Loucy (cell line): ENCODE measurements at regions not wholly inside any gene's neighbourhood (a gene's known extent, or its start where the extent isn't known, plus 50 kb on each side); places are given as distances from the start of the nearest gene placed in this dataset.

Experiments used
- H2AFZ ChIP-seq: fragments of 200-600 bp; sonication (generic); 2 replicates; pipeline ENCODE4 v1.6.0; 2016; ENCODE audit warnings: antibody characterized with exemption, mild to moderate bottlenecking, low read length, moderate library complexity
- H3F3A ChIP-seq: fragments of 200-600 bp; 2 replicates; pipeline ENCODE4 v1.6.0; 2016; ENCODE audit warnings: antibody characterized with exemption, low read depth, mild to moderate bottlenecking
- H3K27me3 ChIP-seq: fragments of 200-600 bp; sonication (generic); 2 replicates; pipeline ENCODE4 v1.6.1; 2014; ENCODE audit warnings: low read length, mild to moderate bottlenecking; ENCODE audit not compliant: insufficient read depth, poor library complexity, severe bottlenecking
- H3K36me3 ChIP-seq: fragments of 200-600 bp; sonication (generic); 2 replicates; pipeline ENCODE4 v1.6.1; 2016; ENCODE audit warnings: low read length; ENCODE audit not compliant: insufficient read depth
- H3K4me1 ChIP-seq: fragments of 200-600 bp; sonication (generic); 2 replicates; pipeline ENCODE4 v1.5.1; 2014; ENCODE audit warnings: low read length, mild to moderate bottlenecking; ENCODE audit not compliant: insufficient read depth, poor library complexity, severe bottlenecking
- H3K4me2 ChIP-seq: fragments of 200-600 bp; sonication (generic); 2 replicates; pipeline ENCODE4 v1.6.0; 2014; ENCODE audit warnings: antibody characterized with exemption, low read length, low read depth, mild to moderate bottlenecking; ENCODE audit not compliant: poor library complexity, severe bottlenecking
- H3K4me3 ChIP-seq: fragments of 200-600 bp; sonication (generic); 2 replicates; pipeline ENCODE4 v1.5.1; 2014; ENCODE audit warnings: low read length, mild to moderate bottlenecking, mixed read lengths; ENCODE audit not compliant: poor library complexity, severe bottlenecking
- H3K79me2 ChIP-seq: fragments of 200-600 bp; sonication (generic); 2 replicates; pipeline ENCODE4 v1.6.1; 2014; ENCODE audit warnings: low read length; ENCODE audit not compliant: insufficient read depth
- H3K9ac ChIP-seq: fragments of 200-600 bp; sonication (generic); 2 replicates; pipeline ENCODE4 v1.6.0; 2014; ENCODE audit warnings: mild to moderate bottlenecking, low read depth, low read length, moderate library complexity; ENCODE audit not compliant: poor library complexity, severe bottlenecking
- H3K9me2 ChIP-seq: fragments of 200-600 bp; sonication (generic); replicated peaks from 2 replicates; pipeline ENCODE4 v1.6.1; 2016; ENCODE audit warnings: low read depth, low read length, mixed read lengths
- H3K9me3 ChIP-seq: fragments of 200-600 bp; sonication (generic); 2 replicates; pipeline ENCODE4 v1.6.1; 2014; ENCODE audit warnings: mild to moderate bottlenecking, antibody characterized with exemption, low read length, low read depth; ENCODE audit not compliant: insufficient read depth
- H4K20me1 ChIP-seq: fragments of 200-600 bp; sonication (generic); 2 replicates; pipeline ENCODE4 v1.6.0; 2014; ENCODE audit warnings: antibody characterized with exemption, low read length, mild to moderate bottlenecking; ENCODE audit not compliant: insufficient read depth, poor library complexity, severe bottlenecking
- CTCF ChIP-seq: fragments of 200-600 bp; sonication (generic); conservative IDR thresholded peaks from 2 replicates; pipeline ENCODE4 v1.5.1; 2014; ENCODE audit warnings: mild to moderate bottlenecking, antibody characterized with exemption, low read length
- EZH2phosphoT487 ChIP-seq: fragments of 200-600 bp; IDR thresholded peaks from 2 replicates; pipeline ENCODE4 v1.6.1; 2018; ENCODE audit warnings: antibody characterized with exemption, mild to moderate bottlenecking, moderate library complexity, borderline replicate concordance

DNA sequence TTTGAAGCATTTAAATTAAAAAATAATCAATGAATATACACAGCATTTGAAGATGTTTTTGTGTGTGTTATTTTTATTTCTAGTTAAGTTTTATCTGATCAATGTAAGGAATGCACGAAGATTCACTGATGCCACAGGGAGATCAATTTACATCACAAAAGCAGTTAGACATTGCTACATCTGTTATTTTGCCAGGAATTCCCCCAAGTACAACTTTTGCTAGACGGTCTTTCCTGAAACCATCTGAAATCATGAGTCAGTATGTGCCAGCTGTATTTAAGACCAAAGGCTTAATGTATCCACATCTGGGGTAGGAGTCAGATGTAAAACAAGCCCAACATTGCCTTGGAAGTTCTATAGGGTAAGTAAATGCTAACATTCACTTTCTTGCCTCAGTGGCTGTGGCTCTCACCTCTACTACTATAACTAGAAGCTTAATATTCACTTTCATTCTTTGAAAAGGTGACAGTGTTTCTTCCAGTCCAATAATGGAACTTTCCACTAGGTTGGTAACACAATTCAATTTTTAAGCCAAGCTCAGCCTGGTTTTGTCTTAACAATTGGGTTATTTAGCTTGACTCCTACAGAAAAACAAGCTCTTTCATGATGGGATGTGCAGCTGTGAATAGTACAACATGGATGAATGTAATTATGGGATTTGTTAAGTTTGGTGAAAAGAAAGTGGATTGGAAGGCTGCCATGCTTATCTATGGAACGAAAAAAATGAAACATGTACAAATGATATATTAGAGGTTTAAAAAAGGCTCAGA is 385.4 kb upstream of the TMEM132C start:
- Histone ChIP-seq H3K4me2 (no peak overlapping the region), H3K9me3 (no peaks in the 10 kb centered on the region), H3K79me2 (no peaks in the 10 kb centered on the region), H3K27me3 (no peaks in the 10 kb centered on the region), H3F3A (no peaks in the 10 kb centered on the region), H3K9ac (no peak overlapping the region), H3K36me3 (no peaks in the 10 kb centered on the region), H4K20me1 (no peaks in the 10 kb centered on the region), H2AFZ (no peak overlapping the region), H3K4me1 (no peaks in the 10 kb centered on the region), H3K4me3 (no peak overlapping the region), H3K9me2 (no peaks in the 10 kb centered on the region)
- TF ChIP-seq EZH2phosphoT487 (no peak), CTCF (no peak)

DNA sequence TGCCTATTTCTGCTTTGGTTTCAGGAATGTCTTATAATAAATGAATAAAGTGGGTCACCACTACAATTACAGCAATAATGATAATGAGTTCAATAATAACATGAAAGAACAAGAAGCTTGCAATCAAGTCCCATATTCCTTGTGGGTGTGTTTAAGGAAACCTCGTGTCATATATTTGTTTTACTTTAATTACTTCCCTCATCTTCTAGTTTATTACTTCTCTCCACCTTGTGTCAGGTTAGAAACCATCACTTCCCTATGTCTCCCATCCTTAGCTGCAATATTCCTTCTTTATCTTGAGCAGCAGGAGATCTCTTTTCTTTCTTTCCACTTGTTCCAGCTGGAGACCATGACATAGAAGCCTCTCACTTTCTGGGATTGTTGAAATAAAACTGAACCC is 384.0 kb upstream of the TMEM132C start:
- Histone ChIP-seq H3F3A (no peaks in the 10 kb centered on the region), H3K4me2 (no peak overlapping the region), H3K9me3 (no peaks in the 10 kb centered on the region), H3K9ac (no peak overlapping the region), H2AFZ (no peak overlapping the region), H3K27me3 (no peaks in the 10 kb centered on the region), H3K79me2 (no peaks in the 10 kb centered on the region), H3K4me3 (no peak overlapping the region), H3K4me1 (no peaks in the 10 kb centered on the region), H4K20me1 (no peaks in the 10 kb centered on the region), H3K9me2 (no peaks in the 10 kb centered on the region), H3K36me3 (no peaks in the 10 kb centered on the region)
- TF ChIP-seq EZH2phosphoT487 (no peak), CTCF (no peak)

- Histone ChIP-seq H3K36me3 (no peaks in the 10 kb centered on the region), H3K9me2 (no peaks in the 10 kb centered on the region), H3K4me2 (no peak overlapping the region), H3K4me1 (no peaks in the 10 kb centered on the region), H3K4me3 (no peak overlapping the region), H2AFZ (no peak overlapping the region), H3K79me2 (no peaks in the 10 kb centered on the region), H3K27me3 (no peaks in the 10 kb centered on the region), H4K20me1 (no peaks in the 10 kb centered on the region), H3K9ac (no peak overlapping the region), H3K9me3 (no peaks in the 10 kb centered on the region), H3F3A (no peaks in the 10 kb centered on the region)
- TF ChIP-seq CTCF (no peak), EZH2phosphoT487 (no peak)
Measured at GRCh38 chr12:127885954-127886750, 380.8 kb upstream of the TMEM132C start.
